ENCODE measurements at regions not wholly inside any gene's neighbourhood (a gene's known extent, or its start where the extent isn't known, plus 50 kb on each side); places are given as distances from the start of the nearest gene placed in this dataset.

DNA sequence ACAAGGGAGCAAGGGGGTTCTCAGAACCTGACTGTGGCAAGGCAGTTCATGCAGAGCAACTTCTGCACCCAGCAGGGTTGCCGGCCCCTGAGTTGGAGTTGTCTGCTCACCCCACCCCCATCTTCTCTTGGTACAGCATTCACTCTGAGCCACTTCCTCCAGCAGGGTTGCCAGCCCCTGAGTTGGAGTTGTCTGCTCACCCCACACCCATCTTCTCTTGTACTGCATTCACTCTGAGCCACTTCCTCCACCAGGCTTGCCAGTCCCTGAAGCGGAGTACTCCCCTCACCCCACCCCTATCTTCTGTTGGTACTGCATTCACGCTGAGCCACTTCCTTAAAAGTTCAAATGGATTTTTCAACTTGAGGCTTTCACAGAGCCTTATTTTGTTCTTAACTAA is 79.7 kb upstream of the SYNDIG1 start:
- DNase-seq (ENCODE audit: low read depth), result no peak
- no peak overlapping the region for H3K4me3 ChIP-seq (replicated peaks; ENCODE audit: low read depth, low read length)
- TF ChIP-seq, protein P1, sequence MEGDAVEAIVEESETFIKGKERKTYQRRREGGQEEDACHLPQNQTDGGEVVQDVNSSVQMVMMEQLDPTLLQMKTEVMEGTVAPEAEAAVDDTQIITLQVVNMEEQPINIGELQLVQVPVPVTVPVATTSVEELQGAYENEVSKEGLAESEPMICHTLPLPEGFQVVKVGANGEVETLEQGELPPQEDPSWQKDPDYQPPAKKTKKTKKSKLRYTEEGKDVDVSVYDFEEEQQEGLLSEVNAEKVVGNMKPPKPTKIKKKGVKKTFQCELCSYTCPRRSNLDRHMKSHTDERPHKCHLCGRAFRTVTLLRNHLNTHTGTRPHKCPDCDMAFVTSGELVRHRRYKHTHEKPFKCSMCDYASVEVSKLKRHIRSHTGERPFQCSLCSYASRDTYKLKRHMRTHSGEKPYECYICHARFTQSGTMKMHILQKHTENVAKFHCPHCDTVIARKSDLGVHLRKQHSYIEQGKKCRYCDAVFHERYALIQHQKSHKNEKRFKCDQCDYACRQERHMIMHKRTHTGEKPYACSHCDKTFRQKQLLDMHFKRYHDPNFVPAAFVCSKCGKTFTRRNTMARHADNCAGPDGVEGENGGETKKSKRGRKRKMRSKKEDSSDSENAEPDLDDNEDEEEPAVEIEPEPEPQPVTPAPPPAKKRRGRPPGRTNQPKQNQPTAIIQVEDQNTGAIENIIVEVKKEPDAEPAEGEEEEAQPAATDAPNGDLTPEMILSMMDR (IDR thresholded peaks at IDR 0.05; ENCODE audit: low read length, missing control alignments), result no peak

DNA sequence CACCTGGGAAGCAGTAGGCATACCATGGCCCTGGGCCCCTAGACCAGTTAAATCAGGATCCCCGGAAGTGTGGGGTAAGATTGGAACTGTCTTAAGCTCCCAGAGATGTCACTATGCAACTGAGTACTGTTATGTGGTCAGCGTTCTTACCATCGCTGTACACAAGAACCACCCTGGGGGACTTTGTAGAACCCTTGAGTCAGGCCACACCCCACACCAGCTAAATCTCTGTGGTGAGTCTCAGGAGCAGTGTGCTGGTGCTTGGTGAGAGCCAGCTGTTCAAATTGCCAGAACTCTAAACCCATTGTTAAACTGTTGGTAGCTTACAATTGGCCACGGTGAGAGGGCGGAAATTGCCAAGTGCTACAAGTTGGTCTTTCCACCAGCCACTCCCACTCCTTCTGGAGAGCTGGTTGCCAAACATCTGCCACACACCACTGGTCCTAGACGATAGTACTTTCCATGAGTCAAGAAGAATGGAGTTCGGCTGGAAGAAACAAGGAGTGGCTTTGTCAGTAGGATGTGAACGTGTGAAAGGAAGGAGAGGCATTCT is 80.5 kb upstream of the SYNDIG1 start:
- H3K4me3 ChIP-seq (replicated peaks; ENCODE audit: low read depth, low read length), result no peak overlapping the region
- DNase-seq (ENCODE audit: low read depth), result no peak
- TF ChIP-seq, protein P1 (IDR thresholded peaks at IDR 0.05; ENCODE audit: low read length, missing control alignments), result no peak

DNA sequence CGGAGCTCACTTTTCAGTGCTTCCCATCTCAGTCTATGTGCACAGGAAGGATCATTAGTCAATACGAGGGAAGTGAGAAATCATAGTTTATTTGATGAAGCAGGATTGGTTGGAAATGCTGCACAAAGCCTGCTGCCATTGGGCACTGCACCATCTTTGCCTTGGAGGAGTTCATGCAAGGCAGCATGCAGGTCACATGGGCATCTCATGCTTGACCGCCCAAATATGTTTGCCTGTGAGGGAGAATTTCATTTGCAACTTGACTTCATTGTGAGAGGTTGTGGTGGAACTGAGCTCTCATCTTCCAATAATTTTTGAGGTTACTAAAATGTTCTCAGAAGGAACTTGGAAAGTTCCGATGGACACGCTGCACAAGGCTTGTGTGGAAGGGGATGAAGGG is 83.9 kb upstream of the SYNDIG1 start:
- TF ChIP-seq, protein P1 (IDR thresholded peaks at IDR 0.05; ENCODE audit: low read length, missing control alignments), result no peak
- DNase-seq (ENCODE audit: low read depth), result no peak
- no peak overlapping the region for H3K4me3 ChIP-seq (replicated peaks; ENCODE audit: low read depth, low read length)

DNA sequence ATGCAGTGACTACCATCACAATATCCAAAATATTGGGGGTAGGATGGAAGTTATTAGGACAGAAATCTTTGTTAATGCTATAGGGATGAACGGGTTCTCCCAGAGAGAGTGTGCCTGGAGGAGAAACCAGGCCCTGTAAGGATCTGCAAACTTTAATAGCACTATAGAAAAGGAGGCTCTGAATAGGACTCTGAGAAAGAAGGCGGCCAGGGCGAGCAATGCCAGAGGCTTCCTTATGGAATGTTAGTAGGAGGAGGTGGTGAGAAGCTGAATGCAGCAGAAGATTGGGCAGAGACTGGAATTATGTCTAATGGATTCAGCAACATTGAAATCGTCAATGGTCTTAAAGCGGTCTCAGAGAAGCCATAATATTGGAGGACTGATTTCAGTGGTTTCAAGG is 84.6 kb upstream of the SYNDIG1 start:
- DNase-seq (ENCODE audit: low read depth), result no peak
- TF ChIP-seq, protein P1 (IDR thresholded peaks at IDR 0.05; ENCODE audit: low read length, missing control alignments), result no peak

GRCh38 chr20:24382743-24383142 is 86.7 kb upstream of the SYNDIG1 start:
- no peak for DNase-seq (ENCODE audit: low read depth)
- H3K4me3 ChIP-seq (replicated peaks; ENCODE audit: low read depth, low read length), result no peak overlapping the region
- TF ChIP-seq, protein P1 (IDR thresholded peaks at IDR 0.05; ENCODE audit: low read length, missing control alignments), result no peak

More for the DNA sequence above, 84.6 kb upstream of the SYNDIG1 start:
- H3K4me3 ChIP-seq (replicated peaks; ENCODE audit: low read depth, low read length), result no peak overlapping the region

- no peak overlapping the region for H3K4me3 ChIP-seq (replicated peaks; ENCODE audit: low read depth, low read length)
- TF ChIP-seq, protein P1 (IDR thresholded peaks at IDR 0.05; ENCODE audit: low read length, missing control alignments), result no peak
- no peak for DNase-seq (ENCODE audit: low read depth)
Observed at GRCh38 chr20:24382331-24382730, 87.1 kb upstream of the SYNDIG1 start.

- TF ChIP-seq, protein P1 (IDR thresholded peaks at IDR 0.05; ENCODE audit: low read length, missing control alignments), result no peak
- DNase-seq (ENCODE audit: low read depth), result no peak
- no peak overlapping the region for H3K4me3 ChIP-seq (replicated peaks; ENCODE audit: low read depth, low read length)
Observed at GRCh38 chr20:24381886-24382285, 87.5 kb upstream of the SYNDIG1 start.

All from fibroblast of pulmonary artery (primary cell).